Activated naive CD4-positive, alpha-beta T cell treated with anti-CD3 and anti-CD28 coated beads, Interleukin-2, amount 50 U/mL, for 72 hours (primary cell): ENCODE measurements at regions not wholly inside any gene's neighbourhood (a gene's known extent, or its start where the extent isn't known, plus 50 kb on each side); places are given as distances from the start of the nearest gene placed in this dataset.
"Not testable (repeated sequence)": the region's sequence is repeated elsewhere in the genome, so short reads cannot be mapped to it uniquely, and the experiment has no call there.

Source experiments
- ATAC-seq, 2 donors: fragments of 150-1000 bp; cut with Tn5 transposase; 2 replicates each; pipeline ENCODE4 v1.10.0; 2021; ENCODE audit warnings: mild to moderate bottlenecking in 2 of 2, moderate library complexity in 2 of 2
- DNase-seq, 2 donors: peaks; one replicate each; pipeline ENCODE4 v3.0.0; 2021 to 2022; ENCODE audit warnings: low spot score in 2 of 2
- H3K27ac Mint-ChIP-seq, 2 donors: one replicate each; pipeline ENCODE4 v1.8.0; 2022; ENCODE audit warnings: mild to moderate bottlenecking in 2 of 2, mixed read lengths in 2 of 2
- H3K36me3 Mint-ChIP-seq, 2 donors: one replicate each; pipeline ENCODE4 v1.8.0; 2022; ENCODE audit warnings: mixed read lengths in 2 of 2
- H3K9me3 Mint-ChIP-seq, 2 donors: one replicate each; pipeline ENCODE4 v1.8.0; 2022; ENCODE audit warnings: mixed read lengths in 2 of 2

- DNase-seq (no peak), ATAC-seq (no peak)
- Mint-ChIP-seq H3K36me3 (no peaks in the 10 kb centered on the region), H3K27ac (no peak overlapping the region), H3K9me3 (no peaks in the 10 kb centered on the region)
Observed at GRCh38 chr1:90864681-90865080, 147.6 kb upstream of the BARHL2 start.

DNA sequence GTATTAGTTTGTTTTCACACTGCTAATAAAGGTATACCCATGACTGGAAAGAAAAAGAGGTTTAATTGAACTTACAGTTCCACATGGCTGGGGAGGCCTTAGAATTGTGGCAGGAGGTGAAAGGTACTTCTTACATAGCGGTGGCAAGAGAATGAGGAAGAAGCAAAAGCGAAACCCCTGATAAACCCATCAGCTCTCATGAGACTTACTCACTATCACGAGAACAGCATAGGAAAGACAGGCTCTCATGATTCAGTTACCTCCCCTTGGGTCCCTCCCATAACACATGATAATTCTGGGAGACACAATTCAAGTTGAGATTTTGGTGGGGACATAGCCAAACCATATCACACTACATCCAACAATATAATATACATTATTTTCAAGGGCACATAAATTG, 145.7 kb upstream of the BARHL2 start:
- ATAC-seq (no peak), DNase-seq (no peak)
- H3K27ac Mint-ChIP-seq = no peak overlapping the region
- H3K36me3 Mint-ChIP-seq = no peaks in the 10 kb centered on the region
- no peaks in the 10 kb centered on the region for H3K9me3 Mint-ChIP-seq

GRCh38 chr1:90861421-90861820, 144.3 kb upstream of the BARHL2 start:
- not testable (repeated sequence) for H3K36me3 Mint-ChIP-seq, H3K27ac Mint-ChIP-seq, H3K9me3 Mint-ChIP-seq, DNase-seq, ATAC-seq

DNA sequence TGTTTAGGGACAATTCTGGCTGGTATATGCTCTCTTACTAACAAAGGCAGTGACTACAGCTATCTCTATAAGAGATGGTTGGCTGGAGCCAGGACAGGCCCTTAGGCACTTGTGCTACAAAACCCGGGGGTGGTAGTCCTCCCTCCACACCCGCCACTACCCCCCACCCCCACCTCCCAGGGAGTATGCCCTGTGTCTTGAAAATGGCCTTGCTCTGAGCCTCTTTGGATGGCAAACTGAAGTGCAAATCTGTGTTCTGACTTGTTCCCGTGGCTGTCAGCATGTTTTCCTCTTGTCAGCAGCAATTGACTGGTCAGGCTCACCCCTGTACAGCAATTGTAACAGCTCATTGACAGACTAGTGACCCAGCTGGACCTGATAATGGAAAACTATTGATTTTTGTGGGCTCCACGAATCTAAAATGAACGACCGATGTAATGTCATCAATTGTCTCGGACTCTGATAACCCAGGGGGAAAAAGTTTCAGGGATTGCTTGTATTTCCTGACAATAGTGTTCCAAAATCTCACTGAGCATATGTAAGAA, 139.4 kb upstream of the BARHL2 start:
- Mint-ChIP-seq H3K36me3 (no peaks in the 10 kb centered on the region), H3K27ac (no peak overlapping the region), H3K9me3 (no peaks in the 10 kb centered on the region)
- no peak for ATAC-seq
- no peak for DNase-seq

DNA sequence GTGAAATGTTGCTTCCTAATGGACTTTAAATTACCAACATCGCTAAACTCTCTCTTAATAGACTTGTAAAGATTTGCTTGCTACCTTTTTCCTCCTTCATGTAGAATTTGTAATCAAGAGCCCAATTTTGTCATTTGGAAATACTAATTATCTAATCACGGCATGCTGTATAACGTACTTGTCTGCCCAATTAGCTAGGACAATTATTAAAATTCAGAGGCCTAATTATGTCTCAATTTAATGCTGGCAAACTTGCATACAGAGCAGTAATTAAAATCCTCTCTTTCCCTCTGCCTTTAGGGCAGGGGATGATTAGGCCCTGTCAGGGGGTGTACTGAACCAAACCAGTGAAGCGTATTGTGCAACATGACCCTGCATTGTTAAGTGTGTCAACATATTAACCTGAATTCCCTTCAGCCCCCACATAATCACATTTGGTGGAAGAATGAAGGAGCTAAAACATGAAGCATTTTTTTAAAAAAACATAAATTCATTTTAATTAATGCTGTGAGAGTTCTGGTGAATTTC, 137.4 kb upstream of the BARHL2 start:
- H3K9me3 Mint-ChIP-seq = no peaks in the 10 kb centered on the region
- no peak for DNase-seq
- ATAC-seq = no peak
- H3K36me3 Mint-ChIP-seq = no peaks in the 10 kb centered on the region
- no peak overlapping the region for H3K27ac Mint-ChIP-seq

GRCh38 chr1:90851711-90852050, 134.6 kb upstream of the BARHL2 start:
- Mint-ChIP-seq H3K9me3 (no peaks in the 10 kb centered on the region), H3K36me3 (peaks cover 0 to 4% of the 10 kb centered on the region in 2 donors), H3K27ac (no peak overlapping the region)
- ATAC-seq = no peak
- DNase-seq = no peak

DNA sequence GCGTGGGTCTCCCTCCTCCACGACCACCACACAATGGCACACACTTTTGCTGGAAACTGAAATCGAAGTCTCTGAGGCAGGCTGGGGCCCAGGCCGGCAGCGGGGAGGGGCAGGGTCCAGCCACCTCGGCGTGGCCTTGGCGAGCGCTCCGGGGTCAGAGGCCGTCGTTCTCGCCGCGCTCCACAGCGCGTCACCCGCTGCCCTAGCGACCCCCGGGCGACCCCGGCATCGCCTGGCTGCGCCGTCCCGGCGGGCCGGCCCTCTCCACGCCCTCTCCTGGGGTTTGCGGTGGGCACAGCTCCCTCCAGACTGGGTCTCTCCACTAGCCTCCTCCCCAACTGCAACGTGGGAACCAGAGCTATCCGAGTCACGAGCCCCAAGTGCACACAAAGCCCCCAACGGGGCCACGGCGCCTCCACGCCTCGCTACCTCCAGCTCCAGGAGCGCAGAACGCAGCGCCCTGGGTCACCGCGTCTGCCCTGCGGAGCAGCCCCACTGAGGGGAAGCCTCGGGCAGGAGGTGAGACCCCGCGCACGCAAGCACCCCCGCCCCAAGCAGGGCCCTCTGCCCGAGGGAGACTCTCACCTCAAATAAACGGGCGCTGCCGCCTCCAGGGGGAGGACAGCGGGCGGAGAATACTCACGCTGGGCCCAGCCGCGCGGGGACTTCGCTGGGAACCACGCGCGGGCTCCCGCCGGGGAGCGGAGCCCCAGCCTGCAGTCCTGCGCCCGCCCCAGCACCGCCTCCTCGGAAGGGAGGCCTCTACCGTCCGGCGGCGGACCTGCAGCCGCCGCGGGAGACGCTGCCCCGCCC, 134.0 kb upstream of the BARHL2 start:
- no peaks in the 10 kb centered on the region for H3K9me3 Mint-ChIP-seq
- H3K36me3 Mint-ChIP-seq = peaks cover 0 to 4% of the 10 kb centered on the region in 2 donors
- ATAC-seq (peak; percentile 98 to 99), DNase-seq (peak; percentile 65 to 68)
- no peak overlapping the region for H3K27ac Mint-ChIP-seq

GRCh38 chr1:90850181-90850897, 133.2 kb upstream of the BARHL2 start:
- DNase-seq (no peak), ATAC-seq (no peak)

DNA sequence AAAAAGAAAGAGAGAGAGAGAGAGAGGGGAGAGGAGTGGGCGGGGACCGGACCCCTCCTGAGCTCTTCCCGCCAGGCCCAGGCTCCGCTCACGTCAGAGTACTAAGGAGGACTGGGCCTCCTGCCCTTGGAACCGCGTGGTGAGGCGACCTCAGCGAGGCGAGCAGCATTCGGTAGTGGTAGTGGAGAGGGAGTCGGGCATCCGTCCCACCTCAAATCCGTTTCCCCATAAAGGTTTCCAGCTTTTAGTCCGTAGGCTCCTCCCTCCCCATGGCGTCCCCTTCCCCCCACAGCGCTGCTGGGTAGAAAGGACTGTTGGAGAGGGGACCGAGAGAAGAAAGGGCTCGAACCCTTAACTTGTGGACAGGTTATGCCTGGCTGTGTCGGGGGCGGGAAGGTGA, 124.4 kb upstream of the BARHL2 start:
- DNase-seq (no peak), ATAC-seq (no peak)
- Mint-ChIP-seq H3K9me3 (no peaks in the 10 kb centered on the region), H3K36me3 (peaks cover 10 to 22% of the 10 kb centered on the region in 2 donors), H3K27ac (no peak overlapping the region)

More at GRCh38 chr1:90850181-90850897, 133.2 kb upstream of the BARHL2 start:
- Mint-ChIP-seq H3K9me3 (no peaks in the 10 kb centered on the region), H3K27ac (no peak overlapping the region), H3K36me3 (peaks cover 0 to 4% of the 10 kb centered on the region in 2 donors)

GRCh38 chr1:90840352-90840751, 123.2 kb upstream of the BARHL2 start:
- H3K9me3 Mint-ChIP-seq = no peaks in the 10 kb centered on the region
- no peak overlapping the region for H3K27ac Mint-ChIP-seq

GRCh38 chr1:90839323-90839722, 122.2 kb upstream of the BARHL2 start:
- ATAC-seq = no peak
- DNase-seq = no peak
- Mint-ChIP-seq H3K27ac (no peak overlapping the region), H3K9me3 (no peaks in the 10 kb centered on the region), H3K36me3 (peaks cover 15 to 28% of the 10 kb centered on the region in 2 donors)

More at GRCh38 chr1:90840352-90840751, 123.2 kb upstream of the BARHL2 start:
- peaks cover 12 to 24% of the 10 kb centered on the region in 2 donors for H3K36me3 Mint-ChIP-seq
- no peak for DNase-seq
- ATAC-seq = no peak

GRCh38 chr1:90838720-90839119, 121.6 kb upstream of the BARHL2 start:
- no peaks in the 10 kb centered on the region for H3K9me3 Mint-ChIP-seq
- no peak for ATAC-seq
- H3K27ac Mint-ChIP-seq = no peak overlapping the region
- peaks cover 17 to 34% of the 10 kb centered on the region in 2 donors for H3K36me3 Mint-ChIP-seq
- DNase-seq = no peak

GRCh38 chr1:90837420-90837819, 120.3 kb upstream of the BARHL2 start:
- no peak for DNase-seq
- ATAC-seq = no peak
- Mint-ChIP-seq H3K27ac (no peak overlapping the region), H3K9me3 (no peaks in the 10 kb centered on the region), H3K36me3 (peaks cover 17 to 42% of the 10 kb centered on the region in 2 donors)

DNA sequence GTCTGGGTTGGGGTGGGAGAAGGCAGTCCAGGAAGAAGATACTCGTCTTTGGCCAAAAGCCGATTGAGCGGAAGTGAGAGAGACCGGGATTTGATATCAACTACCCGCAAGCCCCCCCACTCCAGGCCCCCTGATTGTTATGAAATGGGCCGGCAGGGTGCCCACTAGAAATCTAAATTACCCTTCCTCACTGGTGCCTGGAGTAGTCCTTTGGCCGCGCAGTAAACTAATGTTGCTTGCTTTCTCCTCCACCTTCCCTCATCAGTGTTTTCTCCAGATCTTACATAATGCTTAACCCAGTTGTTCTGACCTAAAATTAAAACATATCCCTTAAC, 119.2 kb upstream of the BARHL2 start:
- no peaks in the 10 kb centered on the region for H3K9me3 Mint-ChIP-seq
- DNase-seq (no peak), ATAC-seq (no peak)
- no peak overlapping the region for H3K27ac Mint-ChIP-seq
- peaks cover 16 to 42% of the 10 kb centered on the region in 2 donors for H3K36me3 Mint-ChIP-seq

DNA sequence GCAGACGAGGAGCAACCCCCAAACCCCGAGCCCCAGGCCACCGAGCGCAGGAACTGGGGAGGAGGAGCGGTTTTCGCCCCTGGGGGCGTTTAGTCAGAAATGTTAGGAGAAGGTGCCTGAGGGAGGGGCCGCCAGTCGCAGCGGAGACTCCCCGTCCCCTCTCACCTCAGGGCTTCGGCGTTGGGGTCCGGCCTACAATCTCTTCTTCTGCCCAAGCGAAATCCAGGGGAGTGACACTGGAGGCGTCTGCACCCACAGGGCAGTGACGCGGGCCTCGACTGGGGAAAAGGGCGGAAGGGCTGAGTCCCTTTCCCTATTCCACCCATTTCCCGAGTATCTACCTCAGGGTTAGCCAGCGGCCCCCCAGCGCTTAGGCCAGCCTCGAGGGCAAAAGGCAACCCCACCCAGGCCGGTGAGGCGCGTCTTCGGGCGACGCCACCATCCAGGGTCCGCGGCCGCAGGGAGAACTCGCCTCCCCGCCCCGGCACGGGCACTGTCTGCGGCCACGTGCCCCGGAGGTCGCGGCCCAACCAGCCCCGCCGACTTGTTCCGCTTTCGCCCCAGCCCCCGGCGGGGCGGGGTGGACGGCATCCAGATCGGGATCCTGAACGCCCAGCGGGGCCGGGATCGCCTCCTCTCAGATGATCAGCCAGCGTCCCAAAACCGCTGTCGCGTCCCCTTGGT, 118.7 kb upstream of the BARHL2 start:
- Mint-ChIP-seq H3K27ac (no peak overlapping the region), H3K36me3 (peaks cover 12 to 37% of the 10 kb centered on the region in 2 donors), H3K9me3 (no peaks in the 10 kb centered on the region)
- DNase-seq (no peak), ATAC-seq (no peak)

DNA sequence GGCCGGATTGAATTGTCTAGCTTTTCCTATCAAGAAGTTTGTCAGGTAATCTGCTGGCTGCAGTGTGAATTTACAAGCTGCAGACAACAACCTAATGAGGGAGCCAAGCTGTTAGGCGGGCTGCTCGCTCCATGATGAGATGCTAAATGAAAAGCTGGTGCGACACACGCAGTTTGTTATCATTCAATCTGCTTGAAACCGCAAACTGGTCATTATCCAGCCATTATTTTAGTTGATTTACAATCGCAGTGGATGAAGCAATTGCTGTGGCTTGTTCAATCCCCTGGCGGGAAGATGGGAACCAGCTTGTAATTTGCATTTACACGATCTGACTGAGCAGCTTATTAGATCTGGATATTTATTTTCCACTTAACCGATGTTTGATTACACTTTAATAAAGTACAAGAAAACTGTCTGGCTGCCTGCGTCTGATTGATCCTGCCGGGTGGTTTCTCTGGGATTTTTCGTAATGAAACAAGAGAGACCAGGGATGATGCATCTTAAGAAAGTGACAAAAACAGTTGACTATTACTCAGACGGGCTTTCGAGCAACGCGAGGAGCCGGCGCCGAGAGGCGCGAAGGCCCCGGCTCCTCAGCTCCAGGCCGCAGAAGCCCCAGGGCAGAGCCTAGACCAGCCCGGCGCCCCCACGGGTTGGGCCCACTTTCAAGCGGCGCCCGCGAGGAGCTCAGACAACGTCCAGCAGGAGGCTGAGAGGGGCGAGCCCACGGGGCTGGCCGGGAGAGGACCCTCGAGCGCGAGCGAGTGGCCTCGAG, 118.0 kb upstream of the BARHL2 start:
- Mint-ChIP-seq H3K36me3 (peaks cover 12 to 30% of the 10 kb centered on the region in 2 donors), H3K9me3 (no peaks in the 10 kb centered on the region), H3K27ac (no peak overlapping the region)
- DNase-seq (peak in 1 of 2 donors; percentile 30), ATAC-seq (peak; percentile 18 to 79)
